GM23338 (cell line): ENCODE measurements at regions not wholly inside any gene's neighbourhood (a gene's known extent, or its start where the extent isn't known, plus 50 kb on each side); places are given as distances from the start of the nearest gene placed in this dataset.

Experiments used
- ATAC-seq: fragments of 200-7000 bp; cut with Tn5 transposase; 3 replicates; pipeline ENCODE4 v1.9.1; 2020
- DNase-seq: peaks from one replicate; pipeline ENCODE4 v3.0.0-alpha.2; 2015; ENCODE audit warnings: low spot score
- H2AFZ ChIP-seq: fragments of 200-600 bp; sonication (generic); 2 replicates; pipeline ENCODE4 v1.8.0; 2016; ENCODE audit warnings: antibody characterized with exemption, mild to moderate bottlenecking, moderate library complexity
- H3F3A ChIP-seq: fragments of 200-600 bp; sonication (generic); replicated peaks from 2 replicates; pipeline ENCODE4 v1.8.0; 2017; ENCODE audit warnings: antibody characterized with exemption, mixed run types, low read depth
- H3K27ac ChIP-seq: fragments of 200-600 bp; sonication (generic); 2 replicates; pipeline ENCODE4 v1.6.1; 2016; ENCODE audit warnings: low read depth
- H3K27me3 ChIP-seq: fragments of 200-600 bp; sonication (generic); 2 replicates; pipeline ENCODE4 v1.8.0; 2016; ENCODE audit warnings: mild to moderate bottlenecking, mixed run types, moderate library complexity; ENCODE audit not compliant: insufficient read depth
- H3K36me3 ChIP-seq: fragments of 200-600 bp; sonication (generic); 2 replicates; pipeline ENCODE4 v1.8.0; 2016; ENCODE audit warnings: mild to moderate bottlenecking; ENCODE audit not compliant: insufficient read depth
- H3K4me1 ChIP-seq: fragments of 200-600 bp; sonication (generic); 2 replicates; pipeline ENCODE4 v1.8.0; 2016; ENCODE audit warnings: mild to moderate bottlenecking, moderate library complexity; ENCODE audit not compliant: insufficient read depth
- H3K4me2 ChIP-seq: fragments of 200-600 bp; sonication (generic); 2 replicates; pipeline ENCODE4 v1.7.1; 2017; ENCODE audit warnings: mixed run types
- H3K4me3 ChIP-seq: fragments of 200-600 bp; sonication (generic); 2 replicates; pipeline ENCODE4 v1.6.1; 2016; ENCODE audit warnings: mixed run types
- H3K79me2 ChIP-seq: fragments of 200-600 bp; sonication (generic); replicated peaks from 2 replicates; pipeline ENCODE4 v1.8.0; 2017; ENCODE audit warnings: mild to moderate bottlenecking; ENCODE audit not compliant: insufficient read depth
- H3K9me2 ChIP-seq: fragments of 200-600 bp; sonication (generic); 2 replicates; pipeline ENCODE4 v1.8.0; 2017; ENCODE audit not compliant: insufficient read depth
- H4K20me1 ChIP-seq: fragments of 200-600 bp; sonication (generic); replicated peaks from 2 replicates; pipeline ENCODE4 v1.8.0; 2017; ENCODE audit warnings: mild to moderate bottlenecking; ENCODE audit not compliant: insufficient read depth
- H3K27ac Mint-ChIP-seq: 2 replicates; pipeline ENCODE4 v1.8.0; 2020; ENCODE audit warnings: inconsistent platforms, mild to moderate bottlenecking, moderate library complexity, mixed read lengths
- H3K27me3 Mint-ChIP-seq: 3 replicates; pipeline ENCODE4 v1.8.0; 2022; ENCODE audit warnings: low read depth, mild to moderate bottlenecking, moderate library complexity, mixed read lengths, inconsistent platforms; ENCODE audit not compliant: insufficient read depth, poor library complexity
- H3K36me3 Mint-ChIP-seq: 3 replicates; pipeline ENCODE4 v1.8.0; 2021; ENCODE audit warnings: low read depth, mild to moderate bottlenecking, inconsistent platforms, moderate library complexity, mixed read lengths
- H3K4me1 Mint-ChIP-seq: 3 replicates; pipeline ENCODE4 v1.8.0; 2020; ENCODE audit warnings: mild to moderate bottlenecking, inconsistent platforms, mixed read lengths
- H3K4me3 Mint-ChIP-seq: 3 replicates; pipeline ENCODE4 v1.8.0; 2021; ENCODE audit warnings: moderate library complexity, mild to moderate bottlenecking, inconsistent platforms, mixed read lengths
- H3K9me3 Mint-ChIP-seq: 3 replicates; pipeline ENCODE4 v1.8.0; 2020; ENCODE audit warnings: moderate library complexity, mild to moderate bottlenecking, inconsistent platforms, mixed read lengths
- CTCF ChIP-seq, 2 experiments: fragments of 200-600 bp in 1 of 2; sonication (generic) in 1 of 2; conservative IDR thresholded peaks; 2 replicates each; pipeline versions ENCODE4 v1.5.1 to v1.6.1; 2016 to 2017; ENCODE audit warnings: antibody characterized with exemption in 2 of 2, low read depth in 2 of 2, mild to moderate bottlenecking in 2 of 2, moderate library complexity in 1 of 2
- POLR2AphosphoS5 ChIP-seq: IDR thresholded peaks from 2 replicates; pipeline ENCODE4 v1.6.1; 2016; ENCODE audit warnings: antibody characterized with exemption, low read depth
- REST ChIP-seq: IDR thresholded peaks from one replicate; pipeline ENCODE4 v1.6.1; 2018; ENCODE audit warnings: antibody characterized with exemption; ENCODE audit not compliant: unreplicated experiment
- ZNF331 ChIP-seq: fragments of 250-450 bp; sonication (Bioruptor Pico); IDR thresholded peaks from 2 replicates; pipeline ENCODE4 v1.5.0; 2020; ENCODE audit warnings: low read depth, mild to moderate bottlenecking, moderate library complexity

GRCh38 chr1:60126723-60127122 lies 53.2 kb upstream of the C1orf87 start:
- H4K20me1 ChIP-seq, result no peaks in the 10 kb centered on the region
- DNase-seq (peak; percentile 33), ATAC-seq (no peak)
- no peaks in the 10 kb centered on the region for H3F3A ChIP-seq
- no peak overlapping the region for H3K27ac Mint-ChIP-seq
- no peak overlapping the region for H2AFZ ChIP-seq
- H3K27me3 ChIP-seq, result no peaks in the 10 kb centered on the region
- no peaks in the 10 kb centered on the region for H3K9me3 Mint-ChIP-seq
- no peak overlapping the region for H3K27ac ChIP-seq
- H3K27me3 Mint-ChIP-seq, result no peaks in the 10 kb centered on the region
- no peaks in the 10 kb centered on the region for H3K4me1 Mint-ChIP-seq
- no peak overlapping the region for H3K4me3 Mint-ChIP-seq
- H3K4me2 ChIP-seq, result no peak overlapping the region
- no peaks in the 10 kb centered on the region for H3K36me3 ChIP-seq
- no peak for TF ChIP-seq REST
- TF ChIP-seq POLR2AphosphoS5, result no peak
- TF ChIP-seq ZNF331 (CRISPR knock-in tag), result no peak
- peak; percentile 35 to 68; a peak in 3 of 4 replicates for TF ChIP-seq CTCF (conservative IDR thresholded peaks at IDR 0.05; ENCODE audit: low read depth in 2 of 2)
- H3K36me3 Mint-ChIP-seq, result no peaks in the 10 kb centered on the region
- no peak overlapping the region for H3K4me3 ChIP-seq
- no peaks in the 10 kb centered on the region for H3K9me2 ChIP-seq
- H3K4me1 ChIP-seq, result no peaks in the 10 kb centered on the region
- no peaks in the 10 kb centered on the region for H3K79me2 ChIP-seq
